CD14-positive monocyte (primary cell): ENCODE measurements at regions not wholly inside any gene's neighbourhood (a gene's known extent, or its start where the extent isn't known, plus 50 kb on each side); places are given as distances from the start of the nearest gene placed in this dataset.
A peak's percentile ranks its signal among the peaks of the same experiment; 100 is the strongest.

ENCODE experiments used
- DNase-seq, 3 donors: peaks; one replicate each; pipeline ENCODE4 v3.0.0-alpha.2; 2011 to 2022
- H2AFZ ChIP-seq: 2 replicates; pipeline ENCODE4 v1.6.0; 2012; ENCODE audit warnings: mild to moderate bottlenecking, low read depth, low read length, inconsistent platforms; ENCODE audit not compliant: insufficient read depth, poor library complexity, severe bottlenecking
- H3K27ac ChIP-seq, 2 donors: 1 replicate in 1 of 2; 2 replicates in 1 of 2; pipeline ENCODE4 v1.5.1; 2012 to 2013; ENCODE audit warnings: low read length in 2 of 2, control low read depth in 1 of 2, inconsistent platforms in 1 of 2, low read depth in 1 of 2, mild to moderate bottlenecking in 1 of 2
- H3K27me3 ChIP-seq, 2 donors: one replicate each; pipeline versions ENCODE4 v1.6.0 to v1.6.1; 2011 to 2013; ENCODE audit warnings: low read length in 2 of 2; ENCODE audit not compliant: control insufficient read depth in 2 of 2, insufficient read depth in 2 of 2
- H3K36me3 ChIP-seq, 2 donors: replicated peaks in 1 of 2; 1 replicate in 1 of 2; 2 replicates in 1 of 2; pipeline versions ENCODE4 v1.5.1 to v1.6.1; 2012 to 2013; ENCODE audit warnings: low read length in 2 of 2, control low read depth in 1 of 2, inconsistent platforms in 1 of 2, mild to moderate bottlenecking in 1 of 2; ENCODE audit not compliant: insufficient read depth in 2 of 2, control insufficient read depth in 1 of 2
- H3K4me1 ChIP-seq, 2 donors: 1 replicate in 1 of 2; 2 replicates in 1 of 2; pipeline versions ENCODE4 v1.5.1 to v1.6.1; 2012 to 2013; ENCODE audit warnings: low read length in 2 of 2, control low read depth in 1 of 2, inconsistent platforms in 1 of 2, mild to moderate bottlenecking in 1 of 2, moderate library complexity in 1 of 2; ENCODE audit not compliant: insufficient read depth in 2 of 2, control insufficient read depth in 1 of 2
- H3K4me2 ChIP-seq: replicated peaks from 2 replicates; pipeline ENCODE3; 2012; ENCODE audit warnings: low read length, moderate library complexity, mild to moderate bottlenecking; ENCODE audit not compliant: poor library complexity, severe bottlenecking; ENCODE audit errors: extremely low read depth
- H3K4me3 ChIP-seq, 3 experiments: fragments of 200-600 bp in 1 of 3; sonication (generic) in 1 of 3; replicated peaks in 1 of 3; 1 replicate in 2 of 3; 2 replicates in 1 of 3; pipeline ENCODE4 v1.5.1; 2011 to 2013; ENCODE audit warnings: low read length in 3 of 3, mild to moderate bottlenecking in 3 of 3, control low read depth in 2 of 3, low read depth in 2 of 3, inconsistent platforms in 1 of 3, moderate library complexity in 1 of 3
- H3K79me2 ChIP-seq: 2 replicates; pipeline ENCODE4 v1.6.0; 2012; ENCODE audit warnings: mild to moderate bottlenecking, control low read depth, inconsistent platforms, low read length, moderate library complexity; ENCODE audit not compliant: insufficient read depth
- H3K9ac ChIP-seq: 2 replicates; pipeline ENCODE4 v1.6.0; 2017; ENCODE audit warnings: low read length, mild to moderate bottlenecking; ENCODE audit not compliant: insufficient read depth, poor library complexity, severe bottlenecking
- H3K9me3 ChIP-seq, 2 donors: replicated peaks in 1 of 2; 1 replicate in 1 of 2; 2 replicates in 1 of 2; pipeline versions ENCODE4 v1.5.1 to v1.6.1; 2012 to 2013; ENCODE audit warnings: low read length in 2 of 2, control low read depth in 1 of 2; ENCODE audit not compliant: control insufficient read depth in 1 of 2, insufficient read depth in 1 of 2
- H4K20me1 ChIP-seq: 2 replicates; pipeline ENCODE4 v1.6.0; 2012; ENCODE audit warnings: mild to moderate bottlenecking, low read length, control low read depth, moderate library complexity; ENCODE audit not compliant: insufficient read depth
- H3K27ac Mint-ChIP-seq, 7 donors: one replicate each; pipeline ENCODE4 v1.8.0; 2020; ENCODE audit warnings: mild to moderate bottlenecking in 7 of 7, mixed read lengths in 7 of 7, moderate library complexity in 6 of 7, inconsistent platforms in 2 of 7
- H3K27me3 Mint-ChIP-seq, 3 donors: one replicate each; pipeline ENCODE4 v1.8.0; 2021 to 2022; ENCODE audit warnings: low read depth in 3 of 3, mild to moderate bottlenecking in 3 of 3, mixed read lengths in 3 of 3, moderate library complexity in 3 of 3, inconsistent platforms in 1 of 3
- H3K36me3 Mint-ChIP-seq, 2 donors: one replicate each; pipeline ENCODE4 v1.8.0; 2020; ENCODE audit warnings: mixed read lengths in 2 of 2, inconsistent platforms in 1 of 2, mild to moderate bottlenecking in 1 of 2
- H3K4me1 Mint-ChIP-seq: one replicate; pipeline ENCODE4 v1.8.0; 2020; ENCODE audit warnings: mild to moderate bottlenecking, mixed read lengths
- H3K4me3 Mint-ChIP-seq, 2 donors: one replicate each; pipeline ENCODE4 v1.8.0; 2020; ENCODE audit warnings: mild to moderate bottlenecking in 2 of 2, mixed read lengths in 2 of 2, moderate library complexity in 1 of 2
- H3K9me3 Mint-ChIP-seq, 7 donors: one replicate each; pipeline ENCODE4 v1.8.0; 2020 to 2022; ENCODE audit warnings: mixed read lengths in 7 of 7, mild to moderate bottlenecking in 6 of 7, moderate library complexity in 6 of 7, inconsistent platforms in 2 of 7
- WGBS: methylation state at CpG from one replicate; pipeline ENCODE4 v1.1.5; 2013; ENCODE audit warnings: missing lambda C conversion rate; ENCODE audit not compliant: insufficient coverage; 5-methylcytosine and 5-hydroxymethylcytosine counted together
- intact Hi-C, 2 donors: fragments of 100-400 bp; cut with micrococcal nuclease; formaldehyde crosslinking; loops; one replicate each; pipeline versions ENCODE4 v1.15.0 to v1.15.1; 2023
- TF ChIP-seq, protein P1 (sequence below): fragments of 200-600 bp; IDR thresholded peaks from one replicate; pipeline ENCODE4 v1.8.0; 2022; ENCODE audit warnings: antibody characterized with exemption, mild to moderate bottlenecking

DNA sequence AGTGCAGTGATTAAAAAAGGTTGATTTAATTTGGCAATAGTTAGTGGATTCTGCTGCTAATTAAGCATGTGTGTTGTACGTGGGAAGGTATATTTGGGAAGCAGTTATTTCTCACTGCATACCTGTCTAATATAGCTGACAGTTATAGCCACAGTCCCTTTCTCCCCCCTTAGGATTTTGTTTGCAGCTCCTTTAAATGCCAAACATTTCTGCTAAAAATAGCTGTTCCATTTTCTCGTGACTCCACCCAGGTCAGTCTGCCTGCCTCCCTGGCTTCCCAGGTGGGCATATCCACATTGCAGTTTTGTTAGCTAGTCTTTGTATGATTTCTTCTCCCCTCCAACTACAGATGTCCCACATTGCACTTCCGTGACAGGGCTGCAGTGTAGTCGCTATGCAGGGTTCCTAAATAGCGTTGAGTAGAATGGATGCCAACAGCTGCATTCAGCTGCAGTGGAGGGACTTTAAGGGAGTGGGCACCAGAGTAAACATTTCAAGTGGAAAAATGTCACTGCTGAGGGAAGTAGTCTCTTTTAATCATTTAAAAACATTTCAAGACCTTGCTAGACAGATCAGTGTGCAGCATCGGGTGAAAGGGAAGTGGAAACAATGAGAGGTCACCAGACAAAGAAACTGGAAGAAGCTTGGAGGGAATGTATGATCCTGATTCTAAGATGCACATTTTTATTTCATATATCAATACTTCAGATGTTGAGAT is 326.3 kb downstream of the RAPGEF2 start:
- Histone ChIP-seq H3K27me3 (no peaks in the 10 kb centered on the region), H3K4me3 (no peak overlapping the region), H4K20me1 (no peaks in the 10 kb centered on the region), H2AFZ (no peak overlapping the region), H3K4me2 (peak overlapping the region; percentile 14), H3K27ac (no peak overlapping the region), H3K9ac (no peak overlapping the region), H3K36me3 (no peaks in the 10 kb centered on the region), H3K79me2 (no peaks in the 10 kb centered on the region), H3K9me3 (no peaks in the 10 kb centered on the region), H3K4me1 (peaks cover 0 to 4% of the 10 kb centered on the region in 2 donors)
- WGBS = 22% methylated on average over 1 of the region's 6 CpGs
- no peaks in the 10 kb centered on the region for H3K36me3 Mint-ChIP-seq
- H3K27ac Mint-ChIP-seq = peak overlapping the region in 1 of 7 donors; percentile 27
- H3K9me3 Mint-ChIP-seq = peaks cover 0 to 3% (median 0%) of the 10 kb centered on the region in 7 donors
- peaks cover 12% of the 10 kb centered on the region for H3K4me1 Mint-ChIP-seq
- peaks cover 6 to 11% (median 7%) of the 10 kb centered on the region in 3 donors for H3K27me3 Mint-ChIP-seq
- intact Hi-C loops = no loop called here
- no peak for DNase-seq
- TF ChIP-seq, protein P1, sequence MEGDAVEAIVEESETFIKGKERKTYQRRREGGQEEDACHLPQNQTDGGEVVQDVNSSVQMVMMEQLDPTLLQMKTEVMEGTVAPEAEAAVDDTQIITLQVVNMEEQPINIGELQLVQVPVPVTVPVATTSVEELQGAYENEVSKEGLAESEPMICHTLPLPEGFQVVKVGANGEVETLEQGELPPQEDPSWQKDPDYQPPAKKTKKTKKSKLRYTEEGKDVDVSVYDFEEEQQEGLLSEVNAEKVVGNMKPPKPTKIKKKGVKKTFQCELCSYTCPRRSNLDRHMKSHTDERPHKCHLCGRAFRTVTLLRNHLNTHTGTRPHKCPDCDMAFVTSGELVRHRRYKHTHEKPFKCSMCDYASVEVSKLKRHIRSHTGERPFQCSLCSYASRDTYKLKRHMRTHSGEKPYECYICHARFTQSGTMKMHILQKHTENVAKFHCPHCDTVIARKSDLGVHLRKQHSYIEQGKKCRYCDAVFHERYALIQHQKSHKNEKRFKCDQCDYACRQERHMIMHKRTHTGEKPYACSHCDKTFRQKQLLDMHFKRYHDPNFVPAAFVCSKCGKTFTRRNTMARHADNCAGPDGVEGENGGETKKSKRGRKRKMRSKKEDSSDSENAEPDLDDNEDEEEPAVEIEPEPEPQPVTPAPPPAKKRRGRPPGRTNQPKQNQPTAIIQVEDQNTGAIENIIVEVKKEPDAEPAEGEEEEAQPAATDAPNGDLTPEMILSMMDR = no peak
- H3K4me3 Mint-ChIP-seq = peak overlapping the region in 1 of 2 donors; percentile 44

DNA sequence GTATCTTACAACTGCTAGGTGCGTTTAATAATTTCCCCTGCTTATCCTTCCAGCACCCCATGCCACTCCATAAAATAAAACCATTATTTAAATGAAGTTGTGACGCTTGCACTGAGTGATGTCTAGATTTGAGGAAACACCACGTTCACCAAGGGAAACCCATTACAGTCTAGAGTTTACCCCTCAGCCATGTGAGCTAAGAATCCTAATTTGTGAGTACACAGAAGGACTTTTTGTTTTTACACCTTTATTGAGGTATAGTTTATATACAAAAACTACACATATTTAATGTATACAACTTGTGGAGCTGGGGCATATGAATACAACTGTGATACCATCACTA is 326.8 kb downstream of the RAPGEF2 start:
- WGBS = no CpG with 5 or more reads among the region's 3 CpGs
- H3K27me3 ChIP-seq = no peaks in the 10 kb centered on the region
- DNase-seq = no peak
- H3K36me3 ChIP-seq = no peaks in the 10 kb centered on the region
- H3K79me2 ChIP-seq = no peaks in the 10 kb centered on the region
- peaks cover 6 to 13% (median 9%) of the 10 kb centered on the region in 3 donors for H3K27me3 Mint-ChIP-seq
- H3K9me3 ChIP-seq = no peaks in the 10 kb centered on the region
- H2AFZ ChIP-seq = no peak overlapping the region
- H3K27ac ChIP-seq = no peak overlapping the region
- peaks cover 12% of the 10 kb centered on the region for H3K4me1 Mint-ChIP-seq
- no peak overlapping the region for H3K9ac ChIP-seq
- peaks cover 0 to 4% of the 10 kb centered on the region in 2 donors for H3K4me1 ChIP-seq
- peak overlapping the region; percentile 14 for H3K4me2 ChIP-seq
- no peaks in the 10 kb centered on the region for H4K20me1 ChIP-seq
- H3K36me3 Mint-ChIP-seq = no peaks in the 10 kb centered on the region
- H3K4me3 ChIP-seq = no peak overlapping the region
- TF ChIP-seq, protein P1 = no peak
- intact Hi-C loops = no loop called here
- no peak overlapping the region for H3K27ac Mint-ChIP-seq
- peak overlapping the region in 1 of 2 donors; percentile 44 for H3K4me3 Mint-ChIP-seq
- peaks cover 0 to 3% (median 0%) of the 10 kb centered on the region in 7 donors for H3K9me3 Mint-ChIP-seq
